K562 (cell line): ENCODE measurements at regions not wholly inside any gene's neighbourhood (a gene's known extent, or its start where the extent isn't known, plus 50 kb on each side); places are given as distances from the start of the nearest gene placed in this dataset.

Experiments used
- JUND ChIP-seq, 2 experiments: IDR thresholded peaks; 2 replicates in 1 of 2; 3 replicates in 1 of 2; pipeline ENCODE4 v1.6.1; 2011; ENCODE audit warnings: borderline replicate concordance in 2 of 2, low read depth in 2 of 2, low read length in 2 of 2, improper control_type of control experiment in 1 of 2, missing biosample characterization in 1 of 2, missing genetic modification characterization in 1 of 2, missing genetic modification reagents in 1 of 2
- RBM22 ChIP-seq: fragments of 200-400 bp; formaldehyde crosslinking; IDR thresholded peaks from 2 replicates; pipeline ENCODE4 v1.6.1; 2018; ENCODE audit warnings: low read length, low read depth; ENCODE audit not compliant: poor library complexity, severe bottlenecking
- TARDBP ChIP-seq: fragments of 450-650 bp; IDR thresholded peaks from 2 replicates; pipeline ENCODE4 v1.6.1; 2016
- TF ChIP-seq, protein P1 (sequence below), 3 experiments: IDR thresholded peaks in 2 of 3; conservative IDR thresholded peaks in 1 of 3; 2 replicates each; pipeline ENCODE4 v1.5.1; 2011 to 2012; ENCODE audit warnings: low read length in 3 of 3, mild to moderate bottlenecking in 3 of 3, control low read depth in 2 of 3, improper control_type of control experiment in 1 of 3, inconsistent platforms in 1 of 3, low read depth in 1 of 3, mixed read lengths in 1 of 3, moderate library complexity in 1 of 3; ENCODE audit not compliant: insufficient read depth in 2 of 3

DNA sequence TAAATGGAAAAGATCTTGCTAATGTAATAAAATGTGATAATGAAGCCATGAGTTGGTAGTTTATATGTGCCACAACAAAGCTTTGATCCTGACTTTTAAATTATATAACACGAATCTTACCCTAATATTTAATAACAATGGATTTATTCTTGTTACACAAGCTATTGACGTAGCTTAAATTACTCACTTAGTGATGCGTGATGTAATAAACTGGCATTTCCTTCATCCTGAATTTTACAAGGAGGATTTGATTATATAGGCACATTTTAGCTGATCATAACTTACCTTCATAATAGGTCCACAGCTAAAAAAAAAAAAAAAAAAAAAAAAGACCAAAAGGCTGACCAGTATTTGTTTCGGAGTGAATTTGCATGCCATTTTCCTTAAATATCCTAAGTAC is 76.2 kb upstream of the IVNS1ABP start:
- no peak for TF ChIP-seq JUND (IDR thresholded peaks at IDR 0.05; ENCODE audit: borderline replicate concordance, low read depth, low read length)
- no peak for TF ChIP-seq JUND (tag; IDR thresholded peaks at IDR 0.05; ENCODE audit: borderline replicate concordance, low read depth, low read length)
- TF ChIP-seq, protein P1, sequence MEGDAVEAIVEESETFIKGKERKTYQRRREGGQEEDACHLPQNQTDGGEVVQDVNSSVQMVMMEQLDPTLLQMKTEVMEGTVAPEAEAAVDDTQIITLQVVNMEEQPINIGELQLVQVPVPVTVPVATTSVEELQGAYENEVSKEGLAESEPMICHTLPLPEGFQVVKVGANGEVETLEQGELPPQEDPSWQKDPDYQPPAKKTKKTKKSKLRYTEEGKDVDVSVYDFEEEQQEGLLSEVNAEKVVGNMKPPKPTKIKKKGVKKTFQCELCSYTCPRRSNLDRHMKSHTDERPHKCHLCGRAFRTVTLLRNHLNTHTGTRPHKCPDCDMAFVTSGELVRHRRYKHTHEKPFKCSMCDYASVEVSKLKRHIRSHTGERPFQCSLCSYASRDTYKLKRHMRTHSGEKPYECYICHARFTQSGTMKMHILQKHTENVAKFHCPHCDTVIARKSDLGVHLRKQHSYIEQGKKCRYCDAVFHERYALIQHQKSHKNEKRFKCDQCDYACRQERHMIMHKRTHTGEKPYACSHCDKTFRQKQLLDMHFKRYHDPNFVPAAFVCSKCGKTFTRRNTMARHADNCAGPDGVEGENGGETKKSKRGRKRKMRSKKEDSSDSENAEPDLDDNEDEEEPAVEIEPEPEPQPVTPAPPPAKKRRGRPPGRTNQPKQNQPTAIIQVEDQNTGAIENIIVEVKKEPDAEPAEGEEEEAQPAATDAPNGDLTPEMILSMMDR (IDR thresholded peaks at IDR 0.05 in 2 of 3, conservative IDR thresholded peaks at IDR 0.05 in 1 of 3; ENCODE audit: insufficient read depth in 2 of 3, low read depth in 1 of 3, low read length in 3 of 3): no peak
- no peak for TF ChIP-seq TARDBP
- no peak for TF ChIP-seq RBM22
